ENCODE measurements at regions not wholly inside any gene's neighbourhood (a gene's known extent, or its start where the extent isn't known, plus 50 kb on each side); places are given as distances from the start of the nearest gene placed in this dataset.

DNA sequence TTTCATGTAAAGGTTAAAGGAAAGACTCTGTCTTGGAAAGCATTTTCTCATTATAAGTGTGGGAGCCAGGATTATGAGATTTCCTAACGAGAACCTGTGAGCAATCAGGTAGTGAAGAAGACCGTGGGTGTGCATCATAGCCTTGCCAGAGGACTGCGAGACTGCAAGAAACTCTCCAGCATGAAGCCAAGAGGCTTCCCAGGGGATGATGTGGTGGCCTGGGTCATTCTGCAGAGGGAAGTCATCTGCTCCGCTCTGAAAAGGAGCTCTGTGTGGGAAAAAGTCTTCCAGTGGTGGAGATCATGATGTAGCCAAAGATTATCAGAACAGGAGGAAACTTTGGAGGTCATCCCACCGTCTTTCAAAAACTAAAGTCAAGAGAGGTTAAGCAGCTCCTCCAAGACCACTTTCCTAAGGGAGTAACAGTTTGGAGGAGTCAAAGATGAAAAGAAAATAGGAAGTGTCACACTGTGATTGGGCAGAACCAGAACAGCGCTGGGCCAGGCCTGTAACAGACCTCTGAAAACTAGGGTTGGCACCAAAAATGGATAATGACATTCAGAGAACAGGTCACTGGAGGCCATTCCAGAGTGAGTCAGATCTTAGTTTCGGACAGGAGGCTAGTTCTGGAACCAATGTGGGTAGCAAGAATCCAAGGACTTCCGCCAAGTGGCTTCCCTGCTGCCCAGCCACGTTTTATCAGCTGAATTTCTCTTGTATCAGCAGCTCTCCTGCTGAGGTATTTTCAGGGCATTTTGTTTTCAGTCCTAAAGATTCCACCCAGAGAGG lies 113.0 kb downstream of the LRATD1 start:
- Histone ChIP-seq H3K9me3 (ENCODE audit: control insufficient read depth, insufficient read depth, low read length) (peaks cover 16% of the 10 kb centered on the region; the same call in 1 of the 2 replicates), H3K79me2 (ENCODE audit: control insufficient read depth, low read length) (no peaks in the 10 kb centered on the region), H3K4me1 (ENCODE audit: control insufficient read depth, low read length) (no peaks in the 10 kb centered on the region), H3K9me2 (replicated peaks; ENCODE audit: control insufficient read depth, low read length) (no peaks in the 10 kb centered on the region), H3K4me2 (ENCODE audit: low read length) (no peak overlapping the region), H3K36me3 (ENCODE audit: control insufficient read depth, low read length) (no peaks in the 10 kb centered on the region), H4K20me1 (ENCODE audit: control insufficient read depth, insufficient read depth, low read depth, low read length) (no peaks in the 10 kb centered on the region), H3K27ac (ENCODE audit: low read depth, low read length) (no peak overlapping the region), H3K4me3 (ENCODE audit: low read length) (no peak overlapping the region), H3F3A (ENCODE audit: control insufficient read depth, insufficient read depth) (no peaks in the 10 kb centered on the region), H3K27me3 (ENCODE audit: control insufficient read depth, low read length) (no peaks in the 10 kb centered on the region)
- TF ChIP-seq, protein P1, sequence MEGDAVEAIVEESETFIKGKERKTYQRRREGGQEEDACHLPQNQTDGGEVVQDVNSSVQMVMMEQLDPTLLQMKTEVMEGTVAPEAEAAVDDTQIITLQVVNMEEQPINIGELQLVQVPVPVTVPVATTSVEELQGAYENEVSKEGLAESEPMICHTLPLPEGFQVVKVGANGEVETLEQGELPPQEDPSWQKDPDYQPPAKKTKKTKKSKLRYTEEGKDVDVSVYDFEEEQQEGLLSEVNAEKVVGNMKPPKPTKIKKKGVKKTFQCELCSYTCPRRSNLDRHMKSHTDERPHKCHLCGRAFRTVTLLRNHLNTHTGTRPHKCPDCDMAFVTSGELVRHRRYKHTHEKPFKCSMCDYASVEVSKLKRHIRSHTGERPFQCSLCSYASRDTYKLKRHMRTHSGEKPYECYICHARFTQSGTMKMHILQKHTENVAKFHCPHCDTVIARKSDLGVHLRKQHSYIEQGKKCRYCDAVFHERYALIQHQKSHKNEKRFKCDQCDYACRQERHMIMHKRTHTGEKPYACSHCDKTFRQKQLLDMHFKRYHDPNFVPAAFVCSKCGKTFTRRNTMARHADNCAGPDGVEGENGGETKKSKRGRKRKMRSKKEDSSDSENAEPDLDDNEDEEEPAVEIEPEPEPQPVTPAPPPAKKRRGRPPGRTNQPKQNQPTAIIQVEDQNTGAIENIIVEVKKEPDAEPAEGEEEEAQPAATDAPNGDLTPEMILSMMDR (IDR thresholded peaks at IDR 0.05; ENCODE audit: low read depth, low read length, poor library complexity, severe bottlenecking): no peak
- no peak for TF ChIP-seq EZH2phosphoT487 (IDR thresholded peaks at IDR 0.05; ENCODE audit: borderline replicate concordance, low read length)

DNA sequence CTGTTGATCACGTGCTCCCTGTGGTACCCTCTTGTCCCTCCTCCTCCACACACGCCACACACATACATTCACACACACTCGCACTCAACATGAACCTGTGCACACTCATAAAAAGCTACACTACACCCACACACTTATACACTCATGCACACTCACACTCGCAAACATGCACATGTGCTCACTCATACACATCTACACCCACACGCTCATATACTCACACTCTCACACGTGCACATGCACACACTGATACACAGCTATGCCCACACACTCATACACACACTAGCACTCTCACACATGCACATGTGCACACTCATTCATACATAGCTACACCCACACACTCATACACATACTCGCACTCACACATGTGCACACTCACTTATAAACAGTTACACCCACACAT lies 113.6 kb downstream of the LRATD1 start:
- H3F3A ChIP-seq (ENCODE audit: control insufficient read depth, insufficient read depth): no peaks in the 10 kb centered on the region
- TF ChIP-seq, protein P1 (IDR thresholded peaks at IDR 0.05; ENCODE audit: low read depth, low read length, poor library complexity, severe bottlenecking): no peak
- TF ChIP-seq EZH2phosphoT487 (IDR thresholded peaks at IDR 0.05; ENCODE audit: borderline replicate concordance, low read length): no peak
- H3K79me2 ChIP-seq (ENCODE audit: control insufficient read depth, low read length): no peaks in the 10 kb centered on the region
- peaks cover 16% of the 10 kb centered on the region; the same call in 1 of the 2 replicates for H3K9me3 ChIP-seq (ENCODE audit: control insufficient read depth, insufficient read depth, low read length)
- no peaks in the 10 kb centered on the region for H4K20me1 ChIP-seq (ENCODE audit: control insufficient read depth, insufficient read depth, low read depth, low read length)
- no peak overlapping the region for H3K27ac ChIP-seq (ENCODE audit: low read depth, low read length)
- no peaks in the 10 kb centered on the region for H3K9me2 ChIP-seq (replicated peaks; ENCODE audit: control insufficient read depth, low read length)
- H3K4me1 ChIP-seq (ENCODE audit: control insufficient read depth, low read length): no peaks in the 10 kb centered on the region
- no peaks in the 10 kb centered on the region for H3K27me3 ChIP-seq (ENCODE audit: control insufficient read depth, low read length)
- H3K4me3 ChIP-seq (ENCODE audit: low read length): no peak overlapping the region
- H3K4me2 ChIP-seq (ENCODE audit: low read length): no peak overlapping the region
- H3K36me3 ChIP-seq (ENCODE audit: control insufficient read depth, low read length): no peaks in the 10 kb centered on the region

DNA sequence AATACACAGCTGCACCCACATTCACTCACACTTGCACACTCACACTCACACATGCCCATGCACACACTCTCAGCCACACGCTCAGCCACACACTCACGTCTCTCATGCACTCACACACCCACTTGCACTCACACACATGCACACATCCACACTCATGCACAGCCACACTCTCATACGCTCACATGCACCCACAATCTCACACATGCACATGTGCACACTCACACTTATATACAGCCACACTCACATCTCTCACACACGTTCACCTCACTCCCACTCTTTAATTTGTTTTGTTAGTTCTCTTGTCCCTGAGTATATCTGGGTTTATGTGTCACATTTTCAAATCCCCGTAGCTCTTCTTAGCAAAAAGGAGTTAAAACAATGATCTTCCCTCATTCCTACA lies 114.9 kb downstream of the LRATD1 start:
- H3K9me3 ChIP-seq (ENCODE audit: control insufficient read depth, insufficient read depth, low read length): peaks cover 16% of the 10 kb centered on the region; the same call in 1 of the 2 replicates
- no peaks in the 10 kb centered on the region for H3K27me3 ChIP-seq (ENCODE audit: control insufficient read depth, low read length)
- H3K9me2 ChIP-seq (replicated peaks; ENCODE audit: control insufficient read depth, low read length): no peaks in the 10 kb centered on the region
- H3K4me3 ChIP-seq (ENCODE audit: low read length): no peak overlapping the region
- no peaks in the 10 kb centered on the region for H3F3A ChIP-seq (ENCODE audit: control insufficient read depth, insufficient read depth)
- no peak overlapping the region for H3K27ac ChIP-seq (ENCODE audit: low read depth, low read length)
- H3K4me2 ChIP-seq (ENCODE audit: low read length): no peak overlapping the region
- no peaks in the 10 kb centered on the region for H3K36me3 ChIP-seq (ENCODE audit: control insufficient read depth, low read length)
- no peaks in the 10 kb centered on the region for H4K20me1 ChIP-seq (ENCODE audit: control insufficient read depth, insufficient read depth, low read depth, low read length)
- H3K4me1 ChIP-seq (ENCODE audit: control insufficient read depth, low read length): no peaks in the 10 kb centered on the region
- H3K79me2 ChIP-seq (ENCODE audit: control insufficient read depth, low read length): no peaks in the 10 kb centered on the region
- TF ChIP-seq EZH2phosphoT487 (IDR thresholded peaks at IDR 0.05; ENCODE audit: borderline replicate concordance, low read length): no peak
- TF ChIP-seq, protein P1 (IDR thresholded peaks at IDR 0.05; ENCODE audit: low read depth, low read length, poor library complexity, severe bottlenecking): no peak

Data from DOHH2 (cell line).